Natural killer cell treated with Interleukin-12 subunit alpha and Interleukin-12 subunit beta and Interleukin-15 and Interleukin-18, amount 100 ng/mL, for 72 hours (primary cell): ENCODE measurements at regions not wholly inside any gene's neighbourhood (a gene's known extent, or its start where the extent isn't known, plus 50 kb on each side); places are given as distances from the start of the nearest gene placed in this dataset.
A peak's percentile ranks its signal among the peaks of the same experiment; 100 is the strongest.

Experiments
- ATAC-seq, 2 donors: fragments of 150-1000 bp; cut with Tn5 transposase in 1 of 2; sonication (Bioruptor Pico), chemical (Tn5 transposase) in 1 of 2; 2 replicates each; pipeline ENCODE4 v1.10.0; 2021
- DNase-seq: peaks from one replicate; pipeline ENCODE4 v3.0.0; 2022; ENCODE audit warnings: low spot score
- H3K27ac Mint-ChIP-seq, 2 donors: 1 replicate in 1 of 2; 2 replicates in 1 of 2; pipeline ENCODE4 v1.8.0; 2022; ENCODE audit warnings: mixed read lengths in 2 of 2, mild to moderate bottlenecking in 1 of 2, moderate library complexity in 1 of 2
- H3K27me3 Mint-ChIP-seq, 2 donors: 1 replicate in 1 of 2; 2 replicates in 1 of 2; pipeline ENCODE4 v1.8.0; 2022; ENCODE audit warnings: mixed read lengths in 2 of 2
- H3K36me3 Mint-ChIP-seq: one replicate; pipeline ENCODE4 v1.8.0; 2022; ENCODE audit warnings: mixed read lengths
- H3K4me1 Mint-ChIP-seq, 2 donors: 1 replicate in 1 of 2; 2 replicates in 1 of 2; pipeline ENCODE4 v1.8.0; 2022; ENCODE audit warnings: low read depth in 2 of 2, mixed read lengths in 2 of 2, mild to moderate bottlenecking in 1 of 2
- H3K4me3 Mint-ChIP-seq: one replicate; pipeline ENCODE4 v1.8.0; 2022; ENCODE audit warnings: mixed read lengths
- H3K9me3 Mint-ChIP-seq: 2 replicates; pipeline ENCODE4 v1.8.0; 2022; ENCODE audit warnings: mixed read lengths

GRCh38 chr9:91485006-91485405, 61.4 kb upstream of the NFIL3 start:
- Mint-ChIP-seq H3K9me3 (no peaks in the 10 kb centered on the region), H3K27ac (no peak overlapping the region), H3K27me3 (peaks cover 5 to 21% of the 10 kb centered on the region in 2 donors), H3K4me1 (peaks cover 11 to 12% of the 10 kb centered on the region in 2 donors), H3K36me3 (no peaks in the 10 kb centered on the region), H3K4me3 (no peak overlapping the region)
- ATAC-seq (no peak), DNase-seq (no peak)

GRCh38 chr9:91483835-91484234, 60.2 kb upstream of the NFIL3 start:
- ATAC-seq (no peak), DNase-seq (no peak)
- H3K27me3 Mint-ChIP-seq = peaks cover 2 to 22% of the 10 kb centered on the region in 2 donors
- no peak overlapping the region for H3K4me3 Mint-ChIP-seq
- no peaks in the 10 kb centered on the region for H3K36me3 Mint-ChIP-seq
- H3K4me1 Mint-ChIP-seq = no peaks in the 10 kb centered on the region
- no peak overlapping the region for H3K27ac Mint-ChIP-seq
- H3K9me3 Mint-ChIP-seq = no peaks in the 10 kb centered on the region

DNA sequence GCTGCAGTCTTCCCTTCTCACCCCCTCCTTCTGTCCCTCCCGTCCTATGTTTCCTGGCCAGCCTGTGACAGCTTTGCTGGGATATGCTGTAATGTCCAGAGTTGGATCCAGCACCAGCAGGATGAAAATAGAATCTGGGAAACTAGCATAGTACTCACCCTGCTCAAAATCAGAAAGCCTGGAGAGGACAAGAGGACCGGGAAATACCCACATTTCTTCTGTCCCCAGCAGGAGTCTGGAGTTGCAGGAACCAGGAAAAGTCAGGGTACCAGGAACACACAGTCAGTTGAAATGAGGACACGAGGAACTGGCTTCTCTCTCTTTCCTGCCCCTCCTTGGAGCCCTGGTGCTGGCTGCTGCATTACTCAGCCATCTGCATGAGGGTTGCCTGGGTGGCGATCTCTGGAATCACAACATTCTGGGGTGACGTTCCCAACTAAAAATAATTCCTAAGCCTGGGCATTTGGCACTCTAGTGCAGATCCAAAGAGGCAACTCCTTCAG, 59.6 kb upstream of the NFIL3 start:
- H3K27ac Mint-ChIP-seq = no peak overlapping the region
- H3K36me3 Mint-ChIP-seq = no peaks in the 10 kb centered on the region
- DNase-seq = no peak
- H3K27me3 Mint-ChIP-seq = peaks cover 5 to 26% of the 10 kb centered on the region in 2 donors
- no peak overlapping the region for H3K4me3 Mint-ChIP-seq
- no peak for ATAC-seq
- H3K9me3 Mint-ChIP-seq = no peaks in the 10 kb centered on the region
- no peaks in the 10 kb centered on the region for H3K4me1 Mint-ChIP-seq

DNA sequence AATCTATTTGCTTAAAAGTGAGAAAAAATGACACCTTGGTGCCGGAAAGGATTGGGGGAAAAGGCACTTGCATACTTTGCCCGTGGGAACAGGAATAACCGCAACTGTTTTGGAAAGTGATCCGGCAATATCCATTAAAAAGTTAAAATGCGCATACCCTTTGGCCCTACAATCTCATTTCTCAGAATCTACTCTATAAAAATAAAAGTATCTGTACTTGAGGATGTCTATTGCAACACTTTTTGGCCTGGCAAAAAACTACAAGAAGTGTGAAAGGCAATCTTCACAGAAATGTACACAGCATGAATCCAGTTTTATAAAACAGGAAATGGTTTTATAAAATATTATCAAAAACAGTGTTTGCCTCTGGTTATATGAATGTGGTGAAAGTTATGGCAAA, 58.3 kb upstream of the NFIL3 start:
- DNase-seq (no peak), ATAC-seq (no peak)
- H3K27ac Mint-ChIP-seq = peak overlapping the region in 1 of 2 donors; percentile 55
- H3K4me1 Mint-ChIP-seq = no peaks in the 10 kb centered on the region
- no peaks in the 10 kb centered on the region for H3K9me3 Mint-ChIP-seq
- no peaks in the 10 kb centered on the region for H3K36me3 Mint-ChIP-seq
- H3K4me3 Mint-ChIP-seq = no peak overlapping the region
- peaks cover 6 to 25% of the 10 kb centered on the region in 2 donors for H3K27me3 Mint-ChIP-seq

- Mint-ChIP-seq H3K4me3 (no peak overlapping the region), H3K27me3 (peaks cover 15 to 45% of the 10 kb centered on the region in 2 donors), H3K27ac (no peak overlapping the region), H3K36me3 (peaks cover 5% of the 10 kb centered on the region), H3K9me3 (peaks cover 3% of the 10 kb centered on the region), H3K4me1 (no peaks in the 10 kb centered on the region)
- ATAC-seq = no peak
- DNase-seq = no peak
Measured at GRCh38 chr9:91477106-91477505, 53.5 kb upstream of the NFIL3 start.

DNA sequence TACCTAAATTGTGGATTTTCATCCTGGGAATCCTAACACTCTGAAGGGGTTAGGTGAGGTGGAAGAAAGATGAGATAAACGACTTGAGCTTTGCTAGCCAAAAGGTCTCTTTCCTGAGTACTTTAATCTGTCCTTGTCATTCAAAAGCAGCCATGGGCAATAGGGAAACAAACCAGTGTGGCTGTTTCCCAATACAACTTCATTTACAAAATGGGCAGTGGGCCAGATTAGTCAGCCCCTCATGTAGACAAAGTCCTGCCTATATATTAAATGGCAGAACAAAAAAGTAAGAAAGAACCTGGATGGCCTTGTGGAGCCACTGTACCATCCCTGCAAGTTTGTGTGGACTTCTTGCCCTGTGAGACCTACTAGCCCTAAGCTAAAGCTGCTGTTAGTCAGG, 51.0 kb upstream of the NFIL3 start:
- peaks cover 0 to 5% of the 10 kb centered on the region in 2 donors for H3K4me1 Mint-ChIP-seq
- peaks cover 11% of the 10 kb centered on the region for H3K36me3 Mint-ChIP-seq
- no peak overlapping the region for H3K4me3 Mint-ChIP-seq
- ATAC-seq (no peak), DNase-seq (no peak)
- H3K27ac Mint-ChIP-seq = no peak overlapping the region
- peaks cover 23 to 57% of the 10 kb centered on the region in 2 donors for H3K27me3 Mint-ChIP-seq
- peaks cover 6% of the 10 kb centered on the region for H3K9me3 Mint-ChIP-seq
